ENCODE measurements at regions not wholly inside any gene's neighbourhood (a gene's known extent, or its start where the extent isn't known, plus 50 kb on each side); places are given as distances from the start of the nearest gene placed in this dataset.

DNA sequence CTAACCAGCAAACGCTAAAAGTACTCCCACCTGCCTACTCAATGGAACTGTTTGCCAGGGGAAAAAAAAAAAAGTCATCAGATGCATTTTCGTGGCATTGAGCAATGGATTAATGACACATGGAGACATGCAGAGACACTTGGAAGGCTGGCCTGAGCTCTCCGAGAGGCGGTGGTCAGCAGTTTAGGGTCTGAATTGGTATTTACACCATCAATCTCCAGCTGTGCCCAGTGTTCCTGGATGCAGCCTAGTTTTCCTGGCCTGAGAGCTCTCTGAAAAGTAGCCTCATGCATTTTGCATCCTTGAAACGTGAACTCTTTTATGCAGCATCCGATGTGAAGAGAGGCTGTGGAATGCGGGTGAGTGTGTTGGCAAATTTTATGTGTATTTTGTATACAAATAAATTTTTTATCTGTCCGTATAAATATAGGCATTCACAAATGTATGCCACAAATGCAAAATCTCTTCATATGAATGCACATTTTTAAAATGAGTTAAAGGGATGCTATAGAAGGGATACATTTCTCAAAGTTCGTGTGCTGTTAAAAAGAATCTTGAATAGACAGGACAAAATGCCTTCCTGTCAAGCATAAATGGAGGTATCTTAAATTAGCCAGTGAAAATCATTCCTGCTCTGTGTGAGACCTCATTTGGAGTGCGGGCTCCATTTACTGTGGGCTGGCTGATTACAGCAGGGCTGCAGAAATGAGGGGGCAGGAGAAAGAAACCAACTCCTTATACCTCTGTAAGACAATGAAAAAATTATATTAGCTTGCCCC, 137.7 kb upstream of the PFKP start:
- no peak for TF ChIP-seq ZNF639 (tag by site-specific recombination; IDR thresholded peaks at IDR 0.05)
- no peak for TF ChIP-seq ZEB2 (tag by site-specific recombination; IDR thresholded peaks at IDR 0.05)
- TF ChIP-seq, protein P1, sequence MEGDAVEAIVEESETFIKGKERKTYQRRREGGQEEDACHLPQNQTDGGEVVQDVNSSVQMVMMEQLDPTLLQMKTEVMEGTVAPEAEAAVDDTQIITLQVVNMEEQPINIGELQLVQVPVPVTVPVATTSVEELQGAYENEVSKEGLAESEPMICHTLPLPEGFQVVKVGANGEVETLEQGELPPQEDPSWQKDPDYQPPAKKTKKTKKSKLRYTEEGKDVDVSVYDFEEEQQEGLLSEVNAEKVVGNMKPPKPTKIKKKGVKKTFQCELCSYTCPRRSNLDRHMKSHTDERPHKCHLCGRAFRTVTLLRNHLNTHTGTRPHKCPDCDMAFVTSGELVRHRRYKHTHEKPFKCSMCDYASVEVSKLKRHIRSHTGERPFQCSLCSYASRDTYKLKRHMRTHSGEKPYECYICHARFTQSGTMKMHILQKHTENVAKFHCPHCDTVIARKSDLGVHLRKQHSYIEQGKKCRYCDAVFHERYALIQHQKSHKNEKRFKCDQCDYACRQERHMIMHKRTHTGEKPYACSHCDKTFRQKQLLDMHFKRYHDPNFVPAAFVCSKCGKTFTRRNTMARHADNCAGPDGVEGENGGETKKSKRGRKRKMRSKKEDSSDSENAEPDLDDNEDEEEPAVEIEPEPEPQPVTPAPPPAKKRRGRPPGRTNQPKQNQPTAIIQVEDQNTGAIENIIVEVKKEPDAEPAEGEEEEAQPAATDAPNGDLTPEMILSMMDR (tag by site-specific recombination; IDR thresholded peaks at IDR 0.05) = no peak
- no peak for TF ChIP-seq ZNF785 (tag by site-specific recombination; IDR thresholded peaks at IDR 0.05)
- TF ChIP-seq, protein P2, sequence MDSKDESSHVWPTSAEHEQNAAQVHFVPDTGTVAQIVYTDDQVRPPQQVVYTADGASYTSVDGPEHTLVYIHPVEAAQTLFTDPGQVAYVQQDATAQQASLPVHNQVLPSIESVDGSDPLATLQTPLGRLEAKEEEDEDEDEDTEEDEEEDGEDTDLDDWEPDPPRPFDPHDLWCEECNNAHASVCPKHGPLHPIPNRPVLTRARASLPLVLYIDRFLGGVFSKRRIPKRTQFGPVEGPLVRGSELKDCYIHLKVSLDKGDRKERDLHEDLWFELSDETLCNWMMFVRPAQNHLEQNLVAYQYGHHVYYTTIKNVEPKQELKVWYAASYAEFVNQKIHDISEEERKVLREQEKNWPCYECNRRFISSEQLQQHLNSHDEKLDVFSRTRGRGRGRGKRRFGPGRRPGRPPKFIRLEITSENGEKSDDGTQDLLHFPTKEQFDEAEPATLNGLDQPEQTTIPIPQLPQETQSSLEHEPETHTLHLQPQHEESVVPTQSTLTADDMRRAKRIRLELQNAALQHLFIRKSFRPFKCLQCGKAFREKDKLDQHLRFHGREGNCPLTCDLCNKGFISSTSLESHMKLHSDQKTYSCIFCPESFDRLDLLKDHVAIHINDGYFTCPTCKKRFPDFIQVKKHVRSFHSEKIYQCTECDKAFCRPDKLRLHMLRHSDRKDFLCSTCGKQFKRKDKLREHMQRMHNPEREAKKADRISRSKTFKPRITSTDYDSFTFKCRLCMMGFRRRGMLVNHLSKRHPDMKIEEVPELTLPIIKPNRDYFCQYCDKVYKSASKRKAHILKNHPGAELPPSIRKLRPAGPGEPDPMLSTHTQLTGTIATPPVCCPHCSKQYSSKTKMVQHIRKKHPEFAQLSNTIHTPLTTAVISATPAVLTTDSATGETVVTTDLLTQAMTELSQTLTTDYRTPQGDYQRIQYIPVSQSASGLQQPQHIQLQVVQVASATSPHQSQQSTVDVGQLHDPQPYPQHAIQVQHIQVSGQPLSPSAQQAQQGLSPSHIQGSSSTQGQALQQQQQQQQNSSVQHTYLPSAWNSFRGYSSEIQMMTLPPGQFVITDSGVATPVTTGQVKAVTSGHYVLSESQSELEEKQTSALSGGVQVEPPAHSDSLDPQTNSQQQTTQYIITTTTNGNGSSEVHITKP (tag by site-specific recombination; IDR thresholded peaks at IDR 0.05) = no peak
- TF ChIP-seq SP2 (tag by site-specific recombination; IDR thresholded peaks at IDR 0.05) = no peak
- no peak for TF ChIP-seq TCF7L2 (IDR thresholded peaks at IDR 0.05; ENCODE audit: borderline replicate concordance, low read depth, low read length)
- TF ChIP-seq ZNF501 (tag by site-specific recombination; IDR thresholded peaks at IDR 0.05) = no peak
- TF ChIP-seq ZNF311 (tag by site-specific recombination; IDR thresholded peaks at IDR 0.05; ENCODE audit: borderline replicate concordance) = no peak
- no peak for TF ChIP-seq ZBTB17 (tag by site-specific recombination; IDR thresholded peaks at IDR 0.05)
- no peak for TF ChIP-seq ZNF561 (tag by site-specific recombination; IDR thresholded peaks at IDR 0.05; ENCODE audit: borderline replicate concordance)
- TF ChIP-seq ZNF518A (tag by site-specific recombination; conservative IDR thresholded peaks at IDR 0.05; ENCODE audit: low read depth) = no peak
- TF ChIP-seq HOXA7 (CRISPR knock-in tag; IDR thresholded peaks at IDR 0.05; ENCODE audit: borderline replicate concordance) = no peak
